H1 (cell line): ENCODE measurements at regions not wholly inside any gene's neighbourhood (a gene's known extent, or its start where the extent isn't known, plus 50 kb on each side); places are given as distances from the start of the nearest gene placed in this dataset.

Source experiments
- CBX5 ChIP-seq: fragments of 300-800, 300-1000 bp; sonication (generic); IDR thresholded peaks from 2 replicates; pipeline ENCODE4 v1.7.1; 2016; ENCODE audit warnings: antibody characterized with exemption, low read length, low read depth
- EP300 ChIP-seq, 2 experiments: IDR thresholded peaks; 1 replicate in 1 of 2; 2 replicates in 1 of 2; pipeline ENCODE4 v1.6.1; 2011 to 2012; ENCODE audit warnings: low read depth in 2 of 2, low read length in 2 of 2, mild to moderate bottlenecking in 2 of 2, borderline replicate concordance in 1 of 2, inconsistent platforms in 1 of 2, moderate library complexity in 1 of 2

- TF ChIP-seq EP300 (IDR thresholded peaks at IDR 0.05; ENCODE audit: borderline replicate concordance in 1 of 2, low read depth in 2 of 2, low read length in 2 of 2), result no peak
- no peak for TF ChIP-seq CBX5
Measured at GRCh38 chr6:141956868-141957267, 175.9 kb upstream of the GJE1 start (continued).
